Stimulated activated CD4-positive, alpha-beta T cell treated with anti-CD3 and anti-CD28 coated beads, Interleukin-15, amount 100 ng/mL, for 48 hours (primary cell): ENCODE measurements at regions not wholly inside any gene's neighbourhood (a gene's known extent, or its start where the extent isn't known, plus 50 kb on each side); places are given as distances from the start of the nearest gene placed in this dataset.

Source experiments
- DNase-seq, 2 donors: peaks; one replicate each; pipeline ENCODE4 v3.0.0-alpha.2; 2020; ENCODE audit warnings: low read depth in 2 of 2

GRCh38 chr2:23323917-23324680 is 60.9 kb upstream of the KLHL29 start:
- DNase-seq: no peak

GRCh38 chr2:23326330-23326729 is 58.6 kb upstream of the KLHL29 start:
- no peak for DNase-seq

- DNase-seq: no peak
Observed at GRCh38 chr2:23327416-23327815, 57.6 kb upstream of the KLHL29 start.

GRCh38 chr2:23327887-23328286 is 57.1 kb upstream of the KLHL29 start:
- DNase-seq: no peak

GRCh38 chr2:23330214-23330613 is 54.8 kb upstream of the KLHL29 start:
- no peak for DNase-seq
